ENCODE measurements at regions not wholly inside any gene's neighbourhood (a gene's known extent, or its start where the extent isn't known, plus 50 kb on each side); places are given as distances from the start of the nearest gene placed in this dataset.
"Not testable (repeated sequence)": the region's sequence is repeated elsewhere in the genome, so short reads cannot be mapped to it uniquely, and the experiment has no call there.

DNA sequence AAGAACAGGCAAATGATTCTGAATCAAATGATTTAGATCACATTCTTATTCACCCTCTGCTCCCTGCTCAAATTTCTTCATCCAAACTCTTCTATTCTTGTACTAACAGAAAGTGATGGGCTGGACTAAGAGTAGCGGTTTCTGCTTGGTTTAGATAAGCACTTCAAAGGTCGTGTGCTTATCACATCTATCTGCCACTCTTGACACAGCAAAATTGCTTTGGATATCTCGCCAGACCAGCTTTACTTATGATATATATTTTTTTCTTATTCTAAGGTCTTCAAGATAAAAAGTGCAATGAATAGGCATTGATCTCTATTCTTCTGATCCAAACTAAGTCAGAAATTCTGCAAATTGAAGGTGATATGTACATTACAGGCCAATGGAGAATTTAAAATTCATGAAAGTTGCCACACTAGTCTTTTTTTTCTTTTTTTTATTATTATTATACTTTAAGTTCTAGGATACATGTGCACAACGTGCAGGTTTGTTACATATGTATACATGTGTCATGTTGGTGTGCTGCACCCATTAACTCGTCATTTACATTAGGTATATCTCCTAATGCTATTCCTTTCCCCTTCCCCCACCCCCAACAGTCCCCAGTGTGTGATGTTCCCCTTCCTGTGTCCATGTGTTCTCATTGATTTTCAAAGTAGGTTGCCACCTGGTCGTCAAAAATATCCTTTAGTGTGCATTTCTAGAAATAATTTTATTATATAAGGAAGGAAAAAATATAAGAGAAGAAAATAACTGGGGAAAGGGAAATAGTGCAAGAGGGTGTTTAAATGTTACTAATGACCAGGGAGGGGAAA lies 1941.0 kb upstream of the RAG2 start:
- DNase-seq: no peak

DNA sequence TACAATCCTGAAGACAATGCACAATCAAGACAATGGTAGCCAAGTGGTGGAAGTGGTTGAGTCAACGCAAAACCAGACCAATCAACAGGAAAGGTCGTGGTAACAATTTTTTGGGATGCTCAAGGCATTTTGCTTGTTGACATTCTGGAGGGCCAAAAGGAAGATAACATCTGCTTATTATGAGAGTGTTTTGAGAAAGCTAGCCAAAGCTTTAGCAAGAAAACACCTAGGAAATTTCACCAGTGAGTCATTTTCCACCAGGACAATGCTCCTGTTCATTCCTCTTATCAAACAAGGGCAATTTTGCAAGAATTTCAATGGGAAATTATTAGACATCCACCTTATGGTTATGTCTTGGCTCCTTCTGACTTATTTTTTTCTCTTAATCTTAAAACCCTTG lies 1932.2 kb upstream of the RAG2 start:
- no peak for DNase-seq

DNA sequence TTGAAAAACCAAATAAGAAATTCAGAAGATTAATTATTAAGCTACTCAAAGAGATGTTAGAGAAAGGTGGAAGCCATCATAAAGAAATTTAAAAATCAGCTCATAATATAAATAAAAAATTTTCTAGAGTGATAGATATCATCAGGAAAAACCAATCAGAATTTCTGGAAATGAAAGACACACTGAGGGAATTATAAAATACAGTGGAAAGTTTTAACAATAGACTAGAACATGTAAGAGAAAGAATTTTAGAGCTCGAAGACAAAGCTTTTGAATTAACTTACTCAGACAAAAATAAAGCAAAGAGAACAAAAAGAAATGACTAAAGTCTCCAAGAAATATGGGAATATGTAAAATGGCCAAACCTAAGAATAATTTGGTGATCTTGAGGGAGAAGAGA lies 1926.9 kb upstream of the RAG2 start:
- DNase-seq: no peak

DNA sequence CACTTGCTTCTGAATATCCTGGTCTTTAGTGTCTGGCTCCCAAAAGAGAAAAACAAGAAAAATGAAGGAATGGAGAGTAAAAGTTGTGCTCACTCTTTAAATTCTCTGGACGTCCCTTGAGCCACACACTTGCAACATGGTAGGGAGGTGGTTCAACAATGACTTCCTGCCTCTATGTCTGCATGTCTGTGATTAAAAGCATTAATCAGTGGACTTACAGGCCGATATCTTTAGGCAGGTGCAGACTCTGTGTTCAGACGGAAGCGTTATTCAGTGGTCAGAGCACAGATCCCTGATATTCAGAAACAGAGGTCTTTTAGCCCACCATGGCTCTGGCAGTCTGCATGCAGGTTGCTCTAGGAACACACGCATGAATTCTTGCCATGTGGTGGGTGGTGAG lies 1920.0 kb upstream of the RAG2 start:
- no peak for DNase-seq

DNA sequence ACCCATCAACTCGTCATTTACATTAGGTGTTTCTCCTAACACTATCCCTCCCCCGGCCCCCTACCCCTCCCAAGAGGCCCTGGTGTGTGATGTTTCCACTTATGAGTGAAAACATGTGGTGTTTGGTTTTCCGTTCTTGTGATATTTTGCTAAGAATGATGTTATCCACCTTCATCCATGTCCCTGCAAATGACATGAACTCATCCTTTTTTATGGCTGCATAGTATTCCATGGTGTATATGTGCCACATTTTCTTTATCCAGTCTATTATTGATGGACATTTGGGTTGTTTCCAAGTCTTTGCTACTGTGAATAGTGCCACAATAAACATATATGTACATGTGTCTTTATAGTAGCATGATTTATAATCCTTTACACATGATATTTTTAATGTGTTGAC lies 1914.8 kb upstream of the RAG2 start:
- not testable (repeated sequence) for DNase-seq

DNA sequence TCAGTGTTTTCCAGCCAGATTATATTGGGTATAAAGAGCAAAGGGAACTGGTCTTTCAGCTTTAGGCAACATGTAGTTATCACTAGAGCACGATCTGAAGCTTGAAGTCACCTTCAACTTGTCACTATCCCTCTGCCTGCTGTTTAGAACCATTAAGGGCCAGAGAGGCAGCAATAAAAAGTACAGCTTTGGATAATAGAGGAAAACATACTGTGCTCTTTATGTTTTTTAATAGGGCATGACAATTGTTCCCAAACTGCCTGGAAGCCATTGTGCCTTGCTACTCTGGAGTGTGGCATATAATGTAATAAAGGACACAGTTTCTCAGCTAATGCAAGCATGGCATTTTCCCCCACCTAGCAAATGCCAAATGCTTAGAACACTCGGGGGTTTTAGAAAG lies 1912.0 kb upstream of the RAG2 start:
- DNase-seq: no peak

DNA sequence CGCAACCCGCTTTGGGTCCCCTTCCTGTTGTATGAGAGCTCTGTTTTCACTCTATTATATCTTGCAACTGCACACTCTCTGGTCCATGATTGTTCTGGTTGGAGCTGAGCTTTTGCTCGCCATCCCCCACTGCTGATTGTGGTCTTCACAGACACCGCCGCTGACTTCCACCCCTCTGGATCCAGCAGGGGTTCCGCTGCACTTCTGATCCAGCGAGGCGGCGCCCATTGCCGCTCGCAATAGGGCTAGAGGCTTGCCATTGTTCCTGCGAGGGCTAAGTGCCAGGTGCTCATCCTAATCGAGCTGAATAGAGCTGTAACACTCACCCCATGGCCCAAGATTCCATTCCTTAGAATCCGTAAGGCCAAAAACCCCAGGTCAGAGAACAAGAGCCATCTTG lies 1905.8 kb upstream of the RAG2 start:
- DNase-seq: no peak

DNA sequence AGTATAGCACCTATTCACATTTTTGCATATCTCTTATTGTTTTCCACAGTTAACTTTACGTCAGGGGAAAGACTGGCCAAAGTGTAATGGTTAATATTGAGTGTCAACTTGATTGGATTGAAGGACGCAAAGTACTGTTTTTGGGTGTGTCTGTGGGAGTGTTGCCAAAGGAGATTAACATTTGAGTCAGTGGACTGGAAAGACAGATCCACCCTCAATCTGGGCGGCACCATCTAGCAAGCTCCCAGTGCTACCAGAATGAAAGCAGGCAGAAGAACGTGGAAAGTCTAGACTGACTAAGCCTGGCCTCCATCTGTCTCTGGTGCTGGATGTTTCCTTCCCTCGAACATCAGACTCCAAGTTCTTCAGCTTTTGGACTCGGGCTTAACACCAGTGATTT lies 1900.7 kb upstream of the RAG2 start:
- DNase-seq: no peak

DNA sequence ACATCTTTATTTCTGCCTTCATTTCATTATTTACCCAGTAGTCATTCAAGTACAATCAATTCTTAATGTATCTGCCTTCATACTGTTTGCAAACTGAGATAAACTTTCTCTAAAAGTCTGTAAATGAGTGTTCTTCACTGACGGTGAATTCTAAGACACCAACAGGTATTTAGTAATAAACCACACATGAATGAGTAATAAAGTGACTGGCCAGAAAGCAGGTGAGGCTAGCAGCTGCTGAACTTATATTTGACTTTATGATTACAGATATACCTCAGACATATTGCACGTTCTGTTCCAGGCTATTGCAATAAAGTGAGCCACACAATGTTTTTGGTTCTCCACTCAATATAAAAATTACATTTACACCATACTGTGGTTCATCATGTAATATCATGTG lies 1894.0 kb upstream of the RAG2 start:
- DNase-seq: no peak

DNA sequence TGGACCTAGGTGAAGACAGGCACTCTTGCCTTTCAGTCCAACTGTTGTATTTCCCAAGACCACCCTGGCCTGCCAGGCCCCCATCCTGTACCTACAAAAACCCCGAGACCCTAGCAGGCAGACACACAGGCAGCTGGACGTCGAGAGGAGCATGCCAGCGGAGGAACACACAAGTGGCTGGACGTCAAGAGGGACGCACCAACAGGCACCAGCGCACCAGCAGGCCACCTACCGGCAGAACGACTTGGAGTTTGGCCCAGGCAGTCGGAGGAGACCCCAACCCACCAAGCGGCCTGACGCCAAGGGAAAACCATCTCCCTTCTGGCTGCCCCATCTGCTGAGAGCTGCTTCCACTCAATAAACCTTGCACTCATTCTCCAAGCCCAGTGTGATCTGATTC lies 1883.4 kb upstream of the RAG2 start:
- DNase-seq: peak; percentile 4

DNA sequence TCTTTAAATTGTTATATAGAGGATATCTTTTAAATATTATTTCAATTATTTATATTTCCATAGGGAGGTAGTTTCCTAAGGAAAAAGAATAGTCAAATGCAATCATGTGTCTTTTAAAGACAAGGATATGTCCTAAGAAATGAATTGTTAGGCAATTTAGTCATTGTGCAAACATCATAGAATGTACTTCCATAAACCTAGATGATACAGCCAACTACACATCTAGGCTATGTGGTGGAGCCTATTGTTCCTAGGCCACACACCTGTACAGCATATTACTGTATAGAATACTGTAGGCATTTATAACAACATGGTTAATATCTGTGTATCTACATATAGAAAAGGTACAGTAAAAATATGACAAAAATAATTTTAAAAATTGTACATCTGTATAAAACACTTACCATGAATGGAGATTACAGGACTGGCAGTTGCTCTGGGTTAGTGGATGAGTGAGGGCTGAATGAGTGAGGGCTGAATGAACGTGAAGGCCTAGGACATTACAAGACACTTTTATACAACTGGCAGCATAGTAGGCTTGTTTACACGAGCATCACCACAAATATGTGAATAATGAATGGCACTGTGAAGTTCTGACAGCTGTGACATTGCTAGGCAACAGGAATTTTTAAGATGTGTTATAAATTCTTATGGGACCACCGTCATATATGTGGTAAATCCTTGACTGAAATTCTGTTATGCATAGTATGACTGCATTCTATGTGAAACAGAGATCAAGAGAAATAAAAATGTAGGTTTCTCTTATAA lies 1879.0 kb upstream of the RAG2 start:
- peak; percentile 33 for DNase-seq

DNA sequence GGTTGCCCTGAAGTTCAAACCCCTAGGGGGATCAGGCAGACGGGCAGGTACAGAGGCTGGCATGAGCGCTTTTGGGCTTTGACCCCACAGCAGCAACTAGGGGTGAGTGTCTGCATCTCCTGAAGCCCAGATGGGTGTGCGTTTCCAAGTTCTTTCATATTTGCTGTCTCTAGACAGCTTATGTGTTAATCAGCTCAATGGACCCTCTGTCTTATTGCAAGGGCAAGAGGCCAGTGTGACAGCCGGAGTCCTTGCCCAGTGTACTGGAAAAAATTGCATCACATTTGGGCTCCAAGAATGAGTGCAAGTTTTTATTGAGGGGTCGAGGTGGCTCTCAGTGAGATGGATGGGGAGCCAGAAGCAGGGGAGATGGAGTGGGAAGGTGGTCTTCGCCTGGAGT lies 1863.7 kb upstream of the RAG2 start:
- DNase-seq: no peak

DNA sequence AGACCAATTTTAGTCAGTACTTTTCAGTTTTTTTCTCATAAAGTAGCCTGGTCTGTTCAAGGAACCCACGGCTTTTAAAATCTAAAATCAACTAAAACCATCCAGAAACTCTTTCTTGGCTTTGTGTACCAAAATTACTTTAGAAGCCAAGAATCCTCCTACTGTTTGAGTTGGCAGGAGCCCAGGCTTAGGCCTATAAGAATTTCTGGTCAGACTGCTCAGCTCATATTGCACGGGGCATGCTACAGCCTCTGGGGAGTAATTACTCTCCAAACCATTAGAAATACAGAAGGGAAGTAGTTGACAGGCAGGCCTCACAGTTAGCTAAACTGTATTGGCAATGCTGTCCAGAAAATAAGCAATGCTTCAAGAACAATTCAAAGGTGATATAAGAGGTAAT lies 1862.9 kb upstream of the RAG2 start:
- peak; percentile 23 for DNase-seq

DNA sequence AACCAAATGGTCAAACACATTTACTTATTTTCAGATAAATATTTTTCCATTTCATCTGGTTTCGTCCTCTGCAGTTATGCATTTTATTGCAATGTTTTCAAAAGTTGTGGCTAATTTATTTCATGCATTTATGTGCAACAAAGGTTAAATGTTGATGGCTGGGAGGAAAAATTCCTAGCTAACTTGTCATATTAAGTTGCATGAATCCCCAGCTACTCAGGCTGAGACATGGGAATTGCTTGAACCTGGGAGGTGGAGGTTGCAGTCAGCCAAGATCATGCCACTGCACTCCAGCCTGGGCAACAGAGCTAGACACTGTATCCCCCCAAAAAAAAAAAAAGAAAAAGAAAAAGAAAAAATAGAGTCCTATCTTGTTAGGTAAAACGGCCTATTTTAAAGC lies 1862.4 kb upstream of the RAG2 start:
- no peak for DNase-seq

DNA sequence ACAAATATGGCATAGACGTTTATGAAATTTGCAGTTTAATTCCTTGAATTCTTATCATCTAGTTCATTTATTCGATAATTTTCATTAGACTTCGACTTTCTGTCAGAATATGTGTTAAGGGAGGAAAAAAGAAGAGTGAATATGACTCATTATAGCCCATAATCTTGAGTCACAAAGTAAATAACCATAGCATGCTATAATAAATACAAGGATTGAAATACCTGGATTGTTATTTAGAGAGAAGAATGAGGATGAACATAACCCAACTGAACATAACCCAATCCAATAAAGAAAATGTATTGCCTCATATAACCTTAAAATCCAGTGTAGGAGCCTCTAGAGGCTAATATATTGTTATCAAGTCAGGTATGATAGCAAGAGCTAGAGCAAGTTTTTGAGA lies 1858.3 kb upstream of the RAG2 start:
- peak; percentile 52 for DNase-seq

DNA sequence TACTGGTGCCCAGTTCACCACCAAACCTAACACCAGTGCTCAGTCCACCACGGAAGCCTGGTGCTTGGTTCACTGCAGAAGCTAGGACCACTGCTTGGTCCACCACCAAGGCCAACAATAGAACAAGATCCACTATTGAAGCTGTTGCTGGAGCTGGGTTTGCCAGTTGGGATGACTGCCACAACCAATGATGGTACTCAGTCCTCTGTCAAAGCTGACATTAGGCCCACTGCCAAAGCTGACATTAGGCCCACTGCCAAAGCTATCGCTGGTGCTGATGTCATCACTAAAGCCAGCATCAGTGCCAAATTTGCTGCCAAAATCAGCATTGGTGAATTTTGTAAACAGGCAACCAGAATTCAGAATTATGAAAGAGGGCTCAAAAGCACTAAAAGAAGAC lies 1850.2 kb upstream of the RAG2 start:
- no peak for DNase-seq

DNA sequence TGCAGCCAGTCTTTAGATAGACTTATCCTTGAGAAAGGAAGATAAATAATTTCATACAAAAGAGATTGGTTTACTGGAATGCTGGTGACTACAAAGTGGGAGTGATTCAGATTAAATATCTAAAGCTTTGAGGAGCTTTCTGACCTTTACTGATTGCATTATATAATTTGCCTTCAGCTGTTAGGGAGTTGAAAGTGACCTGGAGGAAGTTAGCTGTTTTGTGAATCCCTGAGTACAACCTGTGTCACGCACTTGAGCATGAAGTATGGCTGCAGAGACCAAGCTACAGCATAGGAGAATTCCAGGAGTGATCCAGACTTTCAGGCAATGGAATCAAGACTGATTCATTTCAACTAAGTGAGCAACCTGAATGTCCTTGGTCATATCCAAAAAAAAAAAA lies 1848.3 kb upstream of the RAG2 start:
- DNase-seq: peak; percentile 32

DNA sequence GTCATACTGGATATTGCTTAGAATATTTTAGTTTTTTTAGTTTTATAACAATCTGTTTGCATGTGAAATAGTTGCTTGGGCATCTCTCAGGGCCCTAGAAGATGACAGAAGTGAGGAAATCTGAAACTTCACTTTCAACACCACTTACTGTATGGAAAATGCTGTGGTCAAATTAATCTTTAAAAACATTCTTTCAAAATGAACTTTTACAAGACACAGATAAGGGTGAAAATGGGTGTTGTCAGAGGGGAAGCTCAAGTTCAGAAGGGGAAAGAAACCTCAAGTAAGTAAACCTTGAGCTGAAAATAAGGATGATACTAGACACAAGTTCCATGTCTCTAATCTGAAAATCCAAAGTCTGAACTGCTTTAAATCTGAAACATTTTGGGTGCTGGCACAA lies 1840.1 kb upstream of the RAG2 start:
- no peak for DNase-seq

DNA sequence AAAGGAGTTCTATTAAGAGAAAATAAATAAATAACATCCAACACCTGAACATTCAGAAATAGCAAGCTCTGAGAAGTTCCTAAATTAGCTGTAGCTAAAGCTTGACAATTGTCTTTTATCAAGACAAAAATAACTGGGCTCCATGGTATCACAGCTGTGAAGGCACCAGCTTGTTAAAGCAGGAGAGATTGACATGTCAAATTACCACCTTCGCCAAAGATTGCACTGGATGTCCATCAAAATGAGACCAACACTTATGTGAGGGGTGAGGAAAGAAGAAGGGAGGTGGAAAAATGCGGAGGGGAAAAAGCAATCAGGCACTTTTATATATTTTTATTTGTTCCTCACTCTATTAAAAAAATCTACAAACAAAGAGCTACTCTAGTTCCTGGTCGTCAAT lies 1827.5 kb upstream of the RAG2 start:
- no peak for DNase-seq

DNA sequence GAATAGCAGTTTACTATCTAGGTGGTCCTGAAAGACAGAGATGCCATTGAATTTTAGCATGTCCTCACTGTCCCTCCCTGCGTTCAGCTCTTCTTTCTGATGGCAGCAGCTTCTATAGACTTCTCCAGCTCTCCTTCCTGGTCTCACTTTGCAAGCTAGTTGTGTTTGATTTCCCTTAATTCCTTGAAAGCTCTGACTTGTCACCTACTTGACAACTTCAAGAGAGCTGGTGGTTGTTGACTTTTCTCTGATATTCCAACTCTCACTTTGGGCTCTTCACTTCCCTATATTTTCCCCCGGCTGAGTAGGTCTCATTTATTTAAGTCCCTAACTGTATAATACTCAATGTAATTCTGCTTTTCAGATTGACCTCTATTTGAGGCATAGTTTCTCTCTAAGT lies 1825.0 kb upstream of the RAG2 start:
- DNase-seq: peak; percentile 11

DNA sequence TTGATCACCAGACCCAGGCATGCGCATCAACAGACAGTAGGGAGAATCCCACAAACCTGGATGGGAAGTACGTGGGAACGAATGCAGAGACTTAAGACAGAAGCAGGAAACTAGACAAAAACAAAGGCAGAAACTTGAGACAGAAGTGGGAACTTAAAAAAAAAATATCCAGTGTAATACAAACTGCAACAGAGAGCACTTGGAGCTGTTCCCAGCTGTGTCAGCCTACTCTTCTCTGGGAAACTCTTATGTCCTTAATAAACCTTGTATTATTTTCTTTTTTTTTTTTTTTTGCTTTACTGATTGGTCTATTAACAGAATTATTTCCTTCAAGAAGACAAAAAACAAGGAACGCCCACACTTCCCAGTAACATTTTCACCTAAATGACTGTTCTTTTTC lies 1818.1 kb upstream of the RAG2 start:
- no peak for DNase-seq

DNA sequence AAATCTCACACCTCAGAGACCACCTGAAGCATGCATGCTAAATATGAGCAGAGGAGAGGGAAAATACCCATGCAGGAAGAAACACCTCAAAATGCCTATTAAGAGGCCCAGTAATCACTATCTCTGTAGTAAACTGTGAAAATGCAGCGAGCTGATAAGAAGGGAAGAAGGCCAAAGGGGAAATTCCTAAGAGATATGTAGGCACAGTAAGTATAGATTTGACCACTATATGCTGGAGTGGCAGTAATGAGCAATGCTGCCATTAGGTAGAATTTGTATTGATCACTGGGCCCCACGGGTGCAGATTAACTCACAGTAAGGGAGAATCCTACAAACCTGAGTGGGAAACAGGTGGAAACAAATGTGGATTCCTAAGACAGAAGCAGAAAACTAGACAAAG lies 1813.1 kb upstream of the RAG2 start:
- peak; percentile 17 for DNase-seq

DNA sequence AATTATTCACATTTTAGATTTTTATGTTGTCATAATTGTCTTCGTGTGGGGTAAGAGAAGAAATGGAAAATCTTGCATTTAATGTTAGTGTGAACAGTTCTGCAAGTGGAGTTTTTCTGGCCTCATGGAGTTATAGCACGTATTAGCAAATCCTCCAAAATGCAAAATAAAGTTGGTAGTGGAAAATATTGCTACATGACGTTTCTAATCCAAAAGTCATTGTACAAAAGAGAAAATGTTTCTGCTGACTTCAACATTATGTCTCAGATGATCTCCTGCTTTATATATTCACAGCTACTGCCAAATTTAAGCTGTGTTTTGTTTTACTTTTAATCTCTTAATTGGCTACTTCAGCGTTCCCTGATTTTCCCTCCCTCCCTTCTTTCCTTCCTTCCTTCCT lies 1804.0 kb upstream of the RAG2 start:
- DNase-seq: no peak

DNA sequence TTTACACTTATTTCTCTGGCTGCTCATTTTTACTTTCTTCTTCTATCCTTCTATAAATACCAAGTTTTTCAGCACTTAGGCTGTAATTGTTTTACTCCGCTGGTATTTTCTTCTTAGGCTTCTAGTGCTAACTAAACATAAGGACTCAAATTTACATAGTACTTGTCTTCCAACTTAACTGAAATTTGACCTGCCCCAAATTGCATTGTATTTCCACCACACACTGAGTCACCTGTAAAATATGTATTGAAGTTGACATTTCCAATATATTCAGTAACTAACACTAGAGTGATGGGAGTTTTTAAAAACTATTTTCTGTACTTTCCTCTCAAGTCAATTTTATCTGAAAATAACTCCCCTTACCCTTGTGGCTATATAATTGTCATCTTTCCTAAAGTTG lies 1794.1 kb upstream of the RAG2 start:
- DNase-seq: peak; percentile 2

DNA sequence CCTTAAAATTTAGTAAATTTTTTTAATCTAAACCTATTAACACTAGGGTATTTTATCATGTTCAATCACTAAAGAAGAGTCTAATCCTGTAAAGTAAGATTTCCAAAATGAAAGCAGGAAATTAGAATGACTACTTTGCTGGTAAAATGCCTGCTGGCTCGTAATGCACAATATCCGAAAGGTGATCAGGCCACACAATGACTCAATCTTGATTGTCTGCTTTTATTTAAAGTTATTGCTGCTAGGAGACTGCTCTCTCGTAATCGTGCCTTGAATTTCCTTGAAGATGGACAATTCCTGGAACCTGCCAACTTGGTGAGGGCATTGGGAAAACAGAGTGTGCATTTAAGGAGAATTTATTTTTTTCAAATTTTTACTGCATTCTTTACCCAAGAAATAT lies 1786.5 kb upstream of the RAG2 start:
- DNase-seq: no peak

Data from DMS53 (cell line).